GM23338 (cell line): ENCODE measurements at regions not wholly inside any gene's neighbourhood (a gene's known extent, or its start where the extent isn't known, plus 50 kb on each side); places are given as distances from the start of the nearest gene placed in this dataset.

Source experiments
- ATAC-seq: fragments of 200-7000 bp; cut with Tn5 transposase; 3 replicates; pipeline ENCODE4 v1.9.1; 2020
- DNase-seq: peaks from one replicate; pipeline ENCODE4 v3.0.0-alpha.2; 2015; ENCODE audit warnings: low spot score
- H2AFZ ChIP-seq: fragments of 200-600 bp; sonication (generic); 2 replicates; pipeline ENCODE4 v1.8.0; 2016; ENCODE audit warnings: antibody characterized with exemption, mild to moderate bottlenecking, moderate library complexity
- H3F3A ChIP-seq: fragments of 200-600 bp; sonication (generic); replicated peaks from 2 replicates; pipeline ENCODE4 v1.8.0; 2017; ENCODE audit warnings: antibody characterized with exemption, mixed run types, low read depth
- H3K27ac ChIP-seq: fragments of 200-600 bp; sonication (generic); 2 replicates; pipeline ENCODE4 v1.6.1; 2016; ENCODE audit warnings: low read depth
- H3K27me3 ChIP-seq: fragments of 200-600 bp; sonication (generic); 2 replicates; pipeline ENCODE4 v1.8.0; 2016; ENCODE audit warnings: mild to moderate bottlenecking, mixed run types, moderate library complexity; ENCODE audit not compliant: insufficient read depth
- H3K36me3 ChIP-seq: fragments of 200-600 bp; sonication (generic); 2 replicates; pipeline ENCODE4 v1.8.0; 2016; ENCODE audit warnings: mild to moderate bottlenecking; ENCODE audit not compliant: insufficient read depth
- H3K4me1 ChIP-seq: fragments of 200-600 bp; sonication (generic); 2 replicates; pipeline ENCODE4 v1.8.0; 2016; ENCODE audit warnings: mild to moderate bottlenecking, moderate library complexity; ENCODE audit not compliant: insufficient read depth
- H3K4me2 ChIP-seq: fragments of 200-600 bp; sonication (generic); 2 replicates; pipeline ENCODE4 v1.7.1; 2017; ENCODE audit warnings: mixed run types
- H3K4me3 ChIP-seq: fragments of 200-600 bp; sonication (generic); 2 replicates; pipeline ENCODE4 v1.6.1; 2016; ENCODE audit warnings: mixed run types
- H3K79me2 ChIP-seq: fragments of 200-600 bp; sonication (generic); replicated peaks from 2 replicates; pipeline ENCODE4 v1.8.0; 2017; ENCODE audit warnings: mild to moderate bottlenecking; ENCODE audit not compliant: insufficient read depth
- H3K9me2 ChIP-seq: fragments of 200-600 bp; sonication (generic); 2 replicates; pipeline ENCODE4 v1.8.0; 2017; ENCODE audit not compliant: insufficient read depth
- H4K20me1 ChIP-seq: fragments of 200-600 bp; sonication (generic); replicated peaks from 2 replicates; pipeline ENCODE4 v1.8.0; 2017; ENCODE audit warnings: mild to moderate bottlenecking; ENCODE audit not compliant: insufficient read depth
- H3K27ac Mint-ChIP-seq: 2 replicates; pipeline ENCODE4 v1.8.0; 2020; ENCODE audit warnings: inconsistent platforms, mild to moderate bottlenecking, moderate library complexity, mixed read lengths
- H3K27me3 Mint-ChIP-seq: 3 replicates; pipeline ENCODE4 v1.8.0; 2022; ENCODE audit warnings: low read depth, mild to moderate bottlenecking, moderate library complexity, mixed read lengths, inconsistent platforms; ENCODE audit not compliant: insufficient read depth, poor library complexity
- H3K36me3 Mint-ChIP-seq: 3 replicates; pipeline ENCODE4 v1.8.0; 2021; ENCODE audit warnings: low read depth, mild to moderate bottlenecking, inconsistent platforms, moderate library complexity, mixed read lengths
- H3K4me1 Mint-ChIP-seq: 3 replicates; pipeline ENCODE4 v1.8.0; 2020; ENCODE audit warnings: mild to moderate bottlenecking, inconsistent platforms, mixed read lengths
- H3K4me3 Mint-ChIP-seq: 3 replicates; pipeline ENCODE4 v1.8.0; 2021; ENCODE audit warnings: moderate library complexity, mild to moderate bottlenecking, inconsistent platforms, mixed read lengths
- H3K9me3 Mint-ChIP-seq: 3 replicates; pipeline ENCODE4 v1.8.0; 2020; ENCODE audit warnings: moderate library complexity, mild to moderate bottlenecking, inconsistent platforms, mixed read lengths
- CREB1 ChIP-seq: fragments of 250-450 bp; sonication (Bioruptor Pico); IDR thresholded peaks from 2 replicates; pipeline ENCODE4 v1.5.0; 2020; ENCODE audit warnings: low read depth, mild to moderate bottlenecking, moderate library complexity
- EZH2 ChIP-seq: fragments of 200-600 bp; sonication (generic); IDR thresholded peaks from one replicate; pipeline ENCODE4 v1.8.0; 2017; ENCODE audit warnings: antibody characterized with exemption, mild to moderate bottlenecking, low read depth; ENCODE audit not compliant: unreplicated experiment
- EZH2phosphoT487 ChIP-seq: fragments of 200-600 bp; sonication (generic); IDR thresholded peaks from one replicate; pipeline ENCODE4 v1.8.1; 2018; ENCODE audit warnings: antibody characterized with exemption; ENCODE audit not compliant: unreplicated experiment
- NANOG ChIP-seq: IDR thresholded peaks from 2 replicates; pipeline ENCODE4 v1.6.1; 2016; ENCODE audit warnings: antibody characterized with exemption, borderline replicate concordance
- STAT1 ChIP-seq: IDR thresholded peaks from one replicate; pipeline ENCODE4 v1.6.1; 2016; ENCODE audit warnings: antibody characterized with exemption; ENCODE audit not compliant: unreplicated experiment
- ZNF114 ChIP-seq: fragments of 250-450 bp; sonication (Bioruptor Pico); IDR thresholded peaks from 2 replicates; pipeline ENCODE4 v1.5.0; 2020; ENCODE audit warnings: mild to moderate bottlenecking, moderate library complexity
- ZNF331 ChIP-seq: fragments of 250-450 bp; sonication (Bioruptor Pico); IDR thresholded peaks from 2 replicates; pipeline ENCODE4 v1.5.0; 2020; ENCODE audit warnings: low read depth, mild to moderate bottlenecking, moderate library complexity
- TF ChIP-seq, protein P1 (sequence below): IDR thresholded peaks from 2 replicates; pipeline ENCODE4 v1.6.1; 2016; ENCODE audit warnings: antibody characterized with exemption
- TF ChIP-seq, protein P2 (sequence below), 2 experiments: fragments of 200-600 bp in 1 of 2; sonication (generic) in 1 of 2; conservative IDR thresholded peaks; 2 replicates each; pipeline versions ENCODE4 v1.5.1 to v1.6.1; 2016 to 2017; ENCODE audit warnings: antibody characterized with exemption in 2 of 2, low read depth in 2 of 2, mild to moderate bottlenecking in 2 of 2, moderate library complexity in 1 of 2
- TF ChIP-seq, protein P3 (sequence below): fragments of 250-450 bp; sonication (Bioruptor Pico); IDR thresholded peaks from 2 replicates; pipeline ENCODE4 v1.5.0; 2020; ENCODE audit warnings: mild to moderate bottlenecking, moderate library complexity

DNA sequence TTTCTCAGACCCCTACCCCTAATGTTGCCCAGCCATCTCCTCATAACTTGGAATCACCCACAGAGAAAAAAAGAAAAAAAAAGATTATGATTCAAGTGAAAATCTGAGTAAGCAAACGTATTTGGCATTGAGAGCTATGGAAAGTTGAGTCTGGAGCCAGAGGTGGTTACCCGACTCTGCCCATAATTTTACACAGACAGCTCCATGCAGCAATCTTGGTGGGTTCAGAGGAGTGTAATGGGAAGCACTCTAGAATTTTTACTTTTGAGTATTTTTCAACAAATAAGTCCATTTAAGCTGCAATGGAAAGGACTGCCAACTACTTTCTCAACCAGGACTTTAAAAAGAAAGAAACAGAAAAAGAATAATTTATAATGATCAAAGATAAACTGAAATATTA is 62.7 kb downstream of the ZC3H11B start:
- H3K36me3 Mint-ChIP-seq = no peaks in the 10 kb centered on the region
- H3K79me2 ChIP-seq = no peaks in the 10 kb centered on the region
- no peak overlapping the region for H3K4me3 ChIP-seq
- no peaks in the 10 kb centered on the region for H3K36me3 ChIP-seq
- H3K27ac Mint-ChIP-seq = no peak overlapping the region
- no peaks in the 10 kb centered on the region for H3F3A ChIP-seq
- H3K9me2 ChIP-seq = no peaks in the 10 kb centered on the region
- H3K9me3 Mint-ChIP-seq = no peaks in the 10 kb centered on the region
- DNase-seq = no peak
- no peaks in the 10 kb centered on the region for H4K20me1 ChIP-seq
- no peak overlapping the region for H3K4me3 Mint-ChIP-seq
- TF ChIP-seq ZNF331 (CRISPR knock-in tag) (no peak), EZH2phosphoT487 (no peak), CREB1 (CRISPR knock-in tag) (no peak)
- TF ChIP-seq, protein P1, sequence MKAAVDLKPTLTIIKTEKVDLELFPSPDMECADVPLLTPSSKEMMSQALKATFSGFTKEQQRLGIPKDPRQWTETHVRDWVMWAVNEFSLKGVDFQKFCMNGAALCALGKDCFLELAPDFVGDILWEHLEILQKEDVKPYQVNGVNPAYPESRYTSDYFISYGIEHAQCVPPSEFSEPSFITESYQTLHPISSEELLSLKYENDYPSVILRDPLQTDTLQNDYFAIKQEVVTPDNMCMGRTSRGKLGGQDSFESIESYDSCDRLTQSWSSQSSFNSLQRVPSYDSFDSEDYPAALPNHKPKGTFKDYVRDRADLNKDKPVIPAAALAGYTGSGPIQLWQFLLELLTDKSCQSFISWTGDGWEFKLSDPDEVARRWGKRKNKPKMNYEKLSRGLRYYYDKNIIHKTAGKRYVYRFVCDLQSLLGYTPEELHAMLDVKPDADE = no peak
- TF ChIP-seq, protein P2, sequence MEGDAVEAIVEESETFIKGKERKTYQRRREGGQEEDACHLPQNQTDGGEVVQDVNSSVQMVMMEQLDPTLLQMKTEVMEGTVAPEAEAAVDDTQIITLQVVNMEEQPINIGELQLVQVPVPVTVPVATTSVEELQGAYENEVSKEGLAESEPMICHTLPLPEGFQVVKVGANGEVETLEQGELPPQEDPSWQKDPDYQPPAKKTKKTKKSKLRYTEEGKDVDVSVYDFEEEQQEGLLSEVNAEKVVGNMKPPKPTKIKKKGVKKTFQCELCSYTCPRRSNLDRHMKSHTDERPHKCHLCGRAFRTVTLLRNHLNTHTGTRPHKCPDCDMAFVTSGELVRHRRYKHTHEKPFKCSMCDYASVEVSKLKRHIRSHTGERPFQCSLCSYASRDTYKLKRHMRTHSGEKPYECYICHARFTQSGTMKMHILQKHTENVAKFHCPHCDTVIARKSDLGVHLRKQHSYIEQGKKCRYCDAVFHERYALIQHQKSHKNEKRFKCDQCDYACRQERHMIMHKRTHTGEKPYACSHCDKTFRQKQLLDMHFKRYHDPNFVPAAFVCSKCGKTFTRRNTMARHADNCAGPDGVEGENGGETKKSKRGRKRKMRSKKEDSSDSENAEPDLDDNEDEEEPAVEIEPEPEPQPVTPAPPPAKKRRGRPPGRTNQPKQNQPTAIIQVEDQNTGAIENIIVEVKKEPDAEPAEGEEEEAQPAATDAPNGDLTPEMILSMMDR (conservative IDR thresholded peaks at IDR 0.05; ENCODE audit: low read depth in 2 of 2) = no peak
- H3K27me3 Mint-ChIP-seq = no peaks in the 10 kb centered on the region
- peaks cover 9% of the 10 kb centered on the region; the same call in 2 of the 3 replicates for H3K4me1 Mint-ChIP-seq
- H3K4me2 ChIP-seq = no peak overlapping the region
- ATAC-seq = no peak
- H2AFZ ChIP-seq = no peak overlapping the region
- H3K27me3 ChIP-seq = no peaks in the 10 kb centered on the region
- H3K4me1 ChIP-seq = no peaks in the 10 kb centered on the region
- H3K27ac ChIP-seq = no peak overlapping the region

DNA sequence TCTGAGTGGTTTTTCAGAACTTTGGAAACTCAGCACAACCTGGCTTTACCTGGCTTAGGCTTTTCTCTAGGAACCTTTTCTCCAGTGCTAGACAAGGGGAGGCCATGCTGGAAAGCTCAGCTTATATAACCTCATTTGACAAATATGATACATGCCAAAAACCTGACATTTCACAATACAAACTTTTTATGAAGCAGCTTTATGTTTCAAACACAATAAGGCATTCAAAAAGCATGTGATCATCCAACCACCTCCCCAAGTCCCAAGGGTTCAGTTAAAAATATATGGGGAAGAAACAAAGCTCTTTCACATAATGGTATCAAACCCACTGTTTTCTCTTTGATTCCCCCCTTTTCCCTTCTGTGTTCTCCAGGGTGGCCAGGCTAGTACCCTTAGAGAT is 63.7 kb downstream of the ZC3H11B start:
- Histone ChIP-seq H3K4me2 (no peak overlapping the region), H4K20me1 (no peaks in the 10 kb centered on the region), H3K4me3 (no peak overlapping the region), H3K9me2 (no peaks in the 10 kb centered on the region), H3F3A (no peaks in the 10 kb centered on the region), H3K36me3 (no peaks in the 10 kb centered on the region), H3K4me1 (peaks cover under 1% of the 10 kb centered on the region; the same call in 1 of the 2 replicates), H3K79me2 (no peaks in the 10 kb centered on the region), H3K27me3 (no peaks in the 10 kb centered on the region), H2AFZ (no peak overlapping the region), H3K27ac (no peak overlapping the region)
- Mint-ChIP-seq H3K36me3 (peaks cover 4% of the 10 kb centered on the region), H3K27me3 (no peaks in the 10 kb centered on the region), H3K9me3 (peaks cover 9% of the 10 kb centered on the region), H3K4me1 (peaks cover 9% of the 10 kb centered on the region), H3K4me3 (no peak overlapping the region), H3K27ac (no peak overlapping the region)
- DNase-seq = no peak
- no peak for ATAC-seq
- no peak for TF ChIP-seq ZNF114 (CRISPR knock-in tag)
- TF ChIP-seq EZH2 = no peak
- TF ChIP-seq, protein P3, sequence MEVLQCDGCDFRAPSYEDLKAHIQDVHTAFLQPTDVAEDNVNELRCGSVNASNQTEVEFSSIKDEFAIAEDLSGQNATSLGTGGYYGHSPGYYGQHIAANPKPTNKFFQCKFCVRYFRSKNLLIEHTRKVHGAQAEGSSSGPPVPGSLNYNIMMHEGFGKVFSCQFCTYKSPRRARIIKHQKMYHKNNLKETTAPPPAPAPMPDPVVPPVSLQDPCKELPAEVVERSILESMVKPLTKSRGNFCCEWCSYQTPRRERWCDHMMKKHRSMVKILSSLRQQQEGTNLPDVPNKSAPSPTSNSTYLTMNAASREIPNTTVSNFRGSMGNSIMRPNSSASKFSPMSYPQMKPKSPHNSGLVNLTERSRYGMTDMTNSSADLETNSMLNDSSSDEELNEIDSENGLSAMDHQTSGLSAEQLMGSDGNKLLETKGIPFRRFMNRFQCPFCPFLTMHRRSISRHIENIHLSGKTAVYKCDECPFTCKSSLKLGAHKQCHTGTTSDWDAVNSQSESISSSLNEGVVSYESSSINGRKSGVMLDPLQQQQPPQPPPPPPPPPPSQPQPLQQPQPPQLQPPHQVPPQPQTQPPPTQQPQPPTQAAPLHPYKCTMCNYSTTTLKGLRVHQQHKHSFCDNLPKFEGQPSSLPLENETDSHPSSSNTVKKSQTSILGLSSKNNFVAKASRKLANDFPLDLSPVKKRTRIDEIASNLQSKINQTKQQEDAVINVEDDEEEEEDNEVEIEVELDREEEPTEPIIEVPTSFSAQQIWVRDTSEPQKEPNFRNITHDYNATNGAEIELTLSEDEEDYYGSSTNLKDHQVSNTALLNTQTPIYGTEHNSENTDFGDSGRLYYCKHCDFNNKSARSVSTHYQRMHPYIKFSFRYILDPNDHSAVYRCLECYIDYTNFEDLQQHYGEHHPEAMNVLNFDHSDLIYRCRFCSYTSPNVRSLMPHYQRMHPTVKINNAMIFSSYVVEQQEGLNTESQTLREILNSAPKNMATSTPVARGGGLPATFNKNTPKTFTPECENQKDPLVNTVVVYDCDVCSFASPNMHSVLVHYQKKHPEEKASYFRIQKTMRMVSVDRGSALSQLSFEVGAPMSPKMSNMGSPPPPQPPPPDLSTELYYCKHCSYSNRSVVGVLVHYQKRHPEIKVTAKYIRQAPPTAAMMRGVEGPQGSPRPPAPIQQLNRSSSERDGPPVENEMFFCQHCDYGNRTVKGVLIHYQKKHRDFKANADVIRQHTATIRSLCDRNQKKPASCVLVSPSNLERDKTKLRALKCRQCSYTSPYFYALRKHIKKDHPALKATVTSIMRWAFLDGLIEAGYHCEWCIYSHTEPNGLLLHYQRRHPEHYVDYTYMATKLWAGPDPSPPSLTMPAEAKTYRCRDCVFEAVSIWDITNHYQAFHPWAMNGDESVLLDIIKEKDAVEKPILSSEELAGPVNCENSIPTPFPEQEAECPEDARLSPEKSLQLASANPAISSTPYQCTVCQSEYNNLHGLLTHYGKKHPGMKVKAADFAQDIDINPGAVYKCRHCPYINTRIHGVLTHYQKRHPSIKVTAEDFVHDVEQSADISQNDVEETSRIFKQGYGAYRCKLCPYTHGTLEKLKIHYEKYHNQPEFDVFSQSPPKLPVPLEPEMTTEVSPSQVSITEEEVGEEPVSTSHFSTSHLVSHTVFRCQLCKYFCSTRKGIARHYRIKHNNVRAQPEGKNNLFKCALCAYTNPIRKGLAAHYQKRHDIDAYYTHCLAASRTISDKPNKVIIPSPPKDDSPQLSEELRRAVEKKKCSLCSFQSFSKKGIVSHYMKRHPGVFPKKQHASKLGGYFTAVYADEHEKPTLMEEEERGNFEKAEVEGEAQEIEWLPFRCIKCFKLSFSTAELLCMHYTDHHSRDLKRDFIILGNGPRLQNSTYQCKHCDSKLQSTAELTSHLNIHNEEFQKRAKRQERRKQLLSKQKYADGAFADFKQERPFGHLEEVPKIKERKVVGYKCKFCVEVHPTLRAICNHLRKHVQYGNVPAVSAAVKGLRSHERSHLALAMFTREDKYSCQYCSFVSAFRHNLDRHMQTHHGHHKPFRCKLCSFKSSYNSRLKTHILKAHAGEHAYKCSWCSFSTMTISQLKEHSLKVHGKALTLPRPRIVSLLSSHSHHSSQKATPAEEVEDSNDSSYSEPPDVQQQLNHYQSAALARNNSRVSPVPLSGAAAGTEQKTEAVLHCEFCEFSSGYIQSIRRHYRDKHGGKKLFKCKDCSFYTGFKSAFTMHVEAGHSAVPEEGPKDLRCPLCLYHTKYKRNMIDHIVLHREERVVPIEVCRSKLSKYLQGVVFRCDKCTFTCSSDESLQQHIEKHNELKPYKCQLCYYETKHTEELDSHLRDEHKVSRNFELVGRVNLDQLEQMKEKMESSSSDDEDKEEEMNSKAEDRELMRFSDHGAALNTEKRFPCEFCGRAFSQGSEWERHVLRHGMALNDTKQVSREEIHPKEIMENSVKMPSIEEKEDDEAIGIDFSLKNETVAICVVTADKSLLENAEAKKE (CRISPR knock-in tag) = no peak
- no peak for TF ChIP-seq NANOG
- no peak for TF ChIP-seq ZNF331 (CRISPR knock-in tag)
- TF ChIP-seq, protein P1 = no peak
- TF ChIP-seq STAT1 = no peak
